Upper lobe of left lung (tissue), 4 donors: ENCODE measurements at regions not wholly inside any gene's neighbourhood (a gene's known extent, or its start where the extent isn't known, plus 50 kb on each side); places are given as distances from the start of the nearest gene placed in this dataset.

Source experiments
- EP300 ChIP-seq, 4 donors: sonication (generic); formaldehyde crosslinking; IDR thresholded peaks; one replicate each; pipeline ENCODE4 v1.5.1; 2017; ENCODE audit warnings: antibody characterized with exemption in 4 of 4, control low read depth in 2 of 4
- TF ChIP-seq, protein P1 (sequence below), 6 experiments: fragments of 450-650 bp in 4 of 6; fragments of 200-600 bp in 2 of 6; sonication (generic) in 2 of 6; IDR thresholded peaks; one replicate each; pipeline ENCODE4 v1.5.1; 2016 to 2019; ENCODE audit warnings: antibody characterized with exemption in 6 of 6

DNA sequence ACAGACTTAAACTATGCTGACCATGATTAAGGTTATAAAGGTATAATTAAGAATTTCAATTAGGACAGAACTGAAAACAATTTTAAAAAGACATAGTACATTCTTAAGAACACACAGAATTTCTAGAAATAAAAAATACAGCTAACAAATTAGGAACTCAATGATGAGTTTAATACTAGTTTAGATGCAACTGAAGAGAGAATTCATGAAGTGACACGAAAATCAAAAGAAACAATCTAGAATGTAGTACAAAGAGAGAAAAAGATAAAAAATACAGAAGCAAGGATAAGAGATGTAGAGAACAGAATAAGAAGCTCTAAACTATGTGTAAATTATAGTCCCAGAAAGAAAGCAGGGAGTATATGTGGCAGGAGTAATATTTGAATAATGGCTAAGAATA lies 187.8 kb upstream of the KRR1 start:
- TF ChIP-seq, protein P1, sequence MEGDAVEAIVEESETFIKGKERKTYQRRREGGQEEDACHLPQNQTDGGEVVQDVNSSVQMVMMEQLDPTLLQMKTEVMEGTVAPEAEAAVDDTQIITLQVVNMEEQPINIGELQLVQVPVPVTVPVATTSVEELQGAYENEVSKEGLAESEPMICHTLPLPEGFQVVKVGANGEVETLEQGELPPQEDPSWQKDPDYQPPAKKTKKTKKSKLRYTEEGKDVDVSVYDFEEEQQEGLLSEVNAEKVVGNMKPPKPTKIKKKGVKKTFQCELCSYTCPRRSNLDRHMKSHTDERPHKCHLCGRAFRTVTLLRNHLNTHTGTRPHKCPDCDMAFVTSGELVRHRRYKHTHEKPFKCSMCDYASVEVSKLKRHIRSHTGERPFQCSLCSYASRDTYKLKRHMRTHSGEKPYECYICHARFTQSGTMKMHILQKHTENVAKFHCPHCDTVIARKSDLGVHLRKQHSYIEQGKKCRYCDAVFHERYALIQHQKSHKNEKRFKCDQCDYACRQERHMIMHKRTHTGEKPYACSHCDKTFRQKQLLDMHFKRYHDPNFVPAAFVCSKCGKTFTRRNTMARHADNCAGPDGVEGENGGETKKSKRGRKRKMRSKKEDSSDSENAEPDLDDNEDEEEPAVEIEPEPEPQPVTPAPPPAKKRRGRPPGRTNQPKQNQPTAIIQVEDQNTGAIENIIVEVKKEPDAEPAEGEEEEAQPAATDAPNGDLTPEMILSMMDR (IDR thresholded peaks at IDR 0.05) = no peak
- no peak for TF ChIP-seq EP300 (IDR thresholded peaks at IDR 0.05)
